ENCODE measurements at regions not wholly inside any gene's neighbourhood (a gene's known extent, or its start where the extent isn't known, plus 50 kb on each side); places are given as distances from the start of the nearest gene placed in this dataset.
"Not testable (repeated sequence)": the region's sequence is repeated elsewhere in the genome, so short reads cannot be mapped to it uniquely, and the experiment has no call there.

GRCh38 chr5:136559651-136560050 lies 194.3 kb upstream of the TRPC7 start:
- ChIA-PET SMC1A (ENCODE audit: uncharacterized antibody, unreplicated experiment) (no interaction called here), POLR2A (no interaction called here), CTCF (no interaction called here), RAD21 (ENCODE audit: unreplicated experiment) (no interaction called here)
- no peak overlapping the region for H2AFZ ChIP-seq (ENCODE audit: control insufficient read depth, low read depth, low read length)
- H3K4me3 ChIP-seq: no peak overlapping the region
- in situ Hi-C loops (cut with MboI): no loop called here
- intact Hi-C loops (cut with micrococcal nuclease; ENCODE audit: unreplicated experiment): no loop called here
- H3K4me2 ChIP-seq (ENCODE audit: control insufficient read depth, insufficient read depth): no peak overlapping the region
- DNase-seq (ENCODE audit: low read depth, low spot score) (no peak), FAIRE-seq (no peak), ATAC-seq (no peak)
- H3K4me1 ChIP-seq (ENCODE audit: control insufficient read depth, insufficient read depth, low read length): no peaks in the 10 kb centered on the region
- no peak overlapping the region for H3K9ac ChIP-seq (ENCODE audit: control insufficient read depth, insufficient read depth, low read length)
- no peak overlapping the region for H3K27ac ChIP-seq (ENCODE audit: control insufficient read depth, insufficient read depth)
- no TSS peak for BruUV-seq (replicated peaks)
- WGBS (ENCODE audit: insufficient coverage, insufficient replicate concordance, low lambda C conversion rate, missing lambda C conversion rate): 0% methylated on average over 2 of the region's 2 CpGs
- no peaks in the 10 kb centered on the region for H3K36me3 ChIP-seq (ENCODE audit: control insufficient read depth in 2 of 2, insufficient read depth in 2 of 2, low read length in 1 of 2)
- no peaks in the 10 kb centered on the region for H4K20me1 ChIP-seq (ENCODE audit: control insufficient read depth, insufficient read depth)
- H3K79me2 ChIP-seq (ENCODE audit: control insufficient read depth, insufficient read depth, low read length): no peaks in the 10 kb centered on the region
- TF ChIP-seq BMI1 (IDR thresholded peaks at IDR 0.05; ENCODE audit: borderline replicate concordance) (no peak), MYC (IDR thresholded peaks at IDR 0.05; ENCODE audit: insufficient read depth, insufficient read length, insufficient replicate concordance, low read length, severe bottlenecking) (no peak), ASH2L (IDR thresholded peaks at IDR 0.05; ENCODE audit: borderline replicate concordance, low read depth) (no peak), FOXK2 (IDR thresholded peaks at IDR 0.05) (no peak), TAF1 (IDR thresholded peaks at IDR 0.05; ENCODE audit: borderline replicate concordance, low read depth, low read length) (no peak), CBFB (IDR thresholded peaks at IDR 0.05; ENCODE audit: low read depth) (no peak), SP1 (IDR thresholded peaks at IDR 0.05; ENCODE audit: low read depth, low read length) (no peak), MLLT1 (IDR thresholded peaks at IDR 0.05) (no peak)
- H3K9me3 ChIP-seq (replicated peaks; ENCODE audit: control insufficient read depth, insufficient read depth, low read length): no peaks in the 10 kb centered on the region; the same call in 2 of the 3 replicates
- H3K27me3 ChIP-seq (replicated peaks in 1 of 2; ENCODE audit: control insufficient read depth in 2 of 2, insufficient read depth in 2 of 2, low read length in 1 of 2): no peaks in the 10 kb centered on the region

- H4K20me1 ChIP-seq (ENCODE audit: control insufficient read depth, insufficient read depth); H3K27ac ChIP-seq (ENCODE audit: control insufficient read depth, insufficient read depth); H3K9me3 ChIP-seq (replicated peaks; ENCODE audit: control insufficient read depth, insufficient read depth, low read length); H3K4me1 ChIP-seq (ENCODE audit: control insufficient read depth, insufficient read depth, low read length); H3K79me2 ChIP-seq (ENCODE audit: control insufficient read depth, insufficient read depth, low read length); in situ Hi-C loops (cut with MboI); H3K4me3 ChIP-seq; RAD21 ChIA-PET (ENCODE audit: unreplicated experiment); POLR2A ChIA-PET; H3K36me3 ChIP-seq (ENCODE audit: control insufficient read depth in 2 of 2, insufficient read depth in 2 of 2, low read length in 1 of 2); H2AFZ ChIP-seq (ENCODE audit: control insufficient read depth, low read depth, low read length); H3K27me3 ChIP-seq (replicated peaks in 1 of 2; ENCODE audit: control insufficient read depth in 2 of 2, insufficient read depth in 2 of 2, low read length in 1 of 2); H3K9ac ChIP-seq (ENCODE audit: control insufficient read depth, insufficient read depth, low read length); FAIRE-seq; DNase-seq (ENCODE audit: low read depth, low spot score); ATAC-seq; H3K4me2 ChIP-seq (ENCODE audit: control insufficient read depth, insufficient read depth); CTCF ChIA-PET; intact Hi-C loops (cut with micrococcal nuclease; ENCODE audit: unreplicated experiment); BruUV-seq (replicated peaks); SMC1A ChIA-PET (ENCODE audit: uncharacterized antibody, unreplicated experiment): not testable (repeated sequence)
- WGBS (ENCODE audit: insufficient coverage, insufficient replicate concordance, low lambda C conversion rate, missing lambda C conversion rate): 55% methylated on average over 2 of the region's 2 CpGs
These were observed 181.8 kb upstream of the TRPC7 start for GRCh38 chr5:136547096-136547495.

- H3K27ac ChIP-seq (ENCODE audit: control insufficient read depth, insufficient read depth); H4K20me1 ChIP-seq (ENCODE audit: control insufficient read depth, insufficient read depth); H3K9ac ChIP-seq (ENCODE audit: control insufficient read depth, insufficient read depth, low read length); SMC1A ChIA-PET (ENCODE audit: uncharacterized antibody, unreplicated experiment); H3K27me3 ChIP-seq (replicated peaks in 1 of 2; ENCODE audit: control insufficient read depth in 2 of 2, insufficient read depth in 2 of 2, low read length in 1 of 2); CTCF ChIA-PET; FAIRE-seq; H3K4me3 ChIP-seq; H3K4me2 ChIP-seq (ENCODE audit: control insufficient read depth, insufficient read depth); BruUV-seq (replicated peaks); POLR2A ChIA-PET; ATAC-seq; RAD21 ChIA-PET (ENCODE audit: unreplicated experiment); in situ Hi-C loops (cut with MboI); H3K9me3 ChIP-seq (replicated peaks; ENCODE audit: control insufficient read depth, insufficient read depth, low read length); H3K4me1 ChIP-seq (ENCODE audit: control insufficient read depth, insufficient read depth, low read length); DNase-seq (ENCODE audit: low read depth, low spot score); H2AFZ ChIP-seq (ENCODE audit: control insufficient read depth, low read depth, low read length); H3K36me3 ChIP-seq (ENCODE audit: control insufficient read depth in 2 of 2, insufficient read depth in 2 of 2, low read length in 1 of 2); intact Hi-C loops (cut with micrococcal nuclease; ENCODE audit: unreplicated experiment); H3K79me2 ChIP-seq (ENCODE audit: control insufficient read depth, insufficient read depth, low read length): not testable (repeated sequence)
- 24% methylated on average over 3 of the region's 3 CpGs for WGBS (ENCODE audit: insufficient coverage, insufficient replicate concordance, low lambda C conversion rate, missing lambda C conversion rate)
These were observed 181.1 kb upstream of the TRPC7 start for GRCh38 chr5:136546441-136546840.

Data from GM12878 (cell line).